ENCODE measurements at regions not wholly inside any gene's neighbourhood (a gene's known extent, or its start where the extent isn't known, plus 50 kb on each side); places are given as distances from the start of the nearest gene placed in this dataset.

GRCh38 chr3:118067439-118067838 lies 967.2 kb downstream of the IGSF11 start:
- no peaks in the 10 kb centered on the region for H3K4me1 ChIP-seq (ENCODE audit: control insufficient read depth in 5 of 5, insufficient read depth in 5 of 5, low read length in 5 of 5)
- H3K9ac ChIP-seq (ENCODE audit: insufficient read depth in 1 of 2, low read length in 2 of 2), result no peak overlapping the region
- no peak for TF ChIP-seq CTCF (IDR thresholded peaks at IDR 0.05; ENCODE audit: control extremely low read depth, extremely low read depth)
- WGBS, 2 donors, result 88 to 92% methylated on average over 4 of the region's 4 CpGs
- no peak for DNase-seq
- no peaks in the 10 kb centered on the region for H3K36me3 ChIP-seq (ENCODE audit: control insufficient read depth in 4 of 4, insufficient read depth in 4 of 4, low read length in 4 of 4)
- H3K27ac ChIP-seq (ENCODE audit: low read depth in 1 of 2, low read length in 1 of 2), result no peak overlapping the region
- no peak overlapping the region for H3K4me3 ChIP-seq
- ATAC-seq (ENCODE audit: insufficient read depth, low FRiP score), result no peak
- H3K27me3 ChIP-seq (ENCODE audit: control insufficient read depth in 3 of 3, insufficient read depth in 3 of 3, low read length in 2 of 3), result no peaks in the 10 kb centered on the region
- no peaks in the 10 kb centered on the region for H3K9me3 ChIP-seq (ENCODE audit: control insufficient read depth in 4 of 4, insufficient read depth in 3 of 4, low read length in 3 of 4)

DNA sequence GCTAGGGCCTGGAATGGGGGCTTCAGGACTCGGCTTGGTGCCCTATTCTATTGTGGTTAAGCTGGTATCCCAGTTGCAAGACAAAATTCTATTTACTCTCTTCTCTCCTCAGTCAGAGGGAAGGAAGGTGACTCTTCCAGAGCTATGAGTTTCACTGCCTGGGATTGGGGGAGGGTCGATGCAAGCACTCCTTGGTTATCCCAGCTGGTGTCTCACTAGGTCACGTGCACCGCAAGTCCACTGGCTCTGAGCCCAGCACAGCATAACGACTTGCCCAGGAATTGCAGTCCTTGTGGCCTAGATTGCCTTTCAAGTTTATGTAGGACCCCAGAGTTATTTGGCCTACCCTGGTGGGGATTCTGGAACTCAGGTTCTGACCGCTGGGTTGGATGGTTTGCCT lies 958.8 kb downstream of the IGSF11 start:
- no peak for TF ChIP-seq CTCF (IDR thresholded peaks at IDR 0.05; ENCODE audit: control extremely low read depth, extremely low read depth)
- no peak overlapping the region for H3K27ac ChIP-seq (ENCODE audit: low read depth in 1 of 2, low read length in 1 of 2)
- DNase-seq, result peak; percentile 15 to 46 (median 32)
- H3K9me3 ChIP-seq (ENCODE audit: control insufficient read depth in 4 of 4, insufficient read depth in 3 of 4, low read length in 3 of 4), result peaks cover 0 to 14% (median 8%) of the 10 kb centered on the region in 4 donors
- no peaks in the 10 kb centered on the region for H3K27me3 ChIP-seq (ENCODE audit: control insufficient read depth in 3 of 3, insufficient read depth in 3 of 3, low read length in 2 of 3)
- H3K9ac ChIP-seq (ENCODE audit: insufficient read depth in 1 of 2, low read length in 2 of 2), result no peak overlapping the region
- 68 to 75% methylated on average over 6 of the region's 6 CpGs for WGBS, 2 donors
- no peak for ATAC-seq (ENCODE audit: insufficient read depth, low FRiP score)
- no peaks in the 10 kb centered on the region for H3K4me1 ChIP-seq (ENCODE audit: control insufficient read depth in 5 of 5, insufficient read depth in 5 of 5, low read length in 5 of 5)
- no peaks in the 10 kb centered on the region for H3K36me3 ChIP-seq (ENCODE audit: control insufficient read depth in 4 of 4, insufficient read depth in 4 of 4, low read length in 4 of 4)
- no peak overlapping the region for H3K4me3 ChIP-seq

DNA sequence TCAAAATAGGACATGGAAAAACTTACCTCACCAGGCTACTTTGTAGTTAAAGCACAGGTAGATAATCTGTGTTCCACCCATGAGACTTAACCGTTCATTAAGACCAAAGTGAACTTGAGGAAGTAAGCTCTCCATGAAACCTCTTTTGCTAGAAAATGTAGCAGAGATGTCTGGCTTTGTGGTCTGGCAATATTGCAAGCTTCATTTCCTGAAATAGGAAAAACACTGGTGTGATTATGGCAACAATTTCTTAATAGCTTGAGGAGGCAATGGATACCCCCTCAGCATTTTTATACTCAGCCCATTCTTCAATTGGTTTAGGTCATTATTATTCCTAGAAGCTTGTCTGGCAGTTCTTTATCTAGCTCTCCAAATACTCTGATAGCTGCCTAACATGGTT lies 957.3 kb downstream of the IGSF11 start:
- H3K36me3 ChIP-seq (ENCODE audit: control insufficient read depth in 4 of 4, insufficient read depth in 4 of 4, low read length in 4 of 4), result no peaks in the 10 kb centered on the region
- peaks cover 0 to 14% (median 8%) of the 10 kb centered on the region in 4 donors for H3K9me3 ChIP-seq (ENCODE audit: control insufficient read depth in 4 of 4, insufficient read depth in 3 of 4, low read length in 3 of 4)
- WGBS, 2 donors, result 73 to 76% methylated on average over 1 of the region's 1 CpG
- no peaks in the 10 kb centered on the region for H3K27me3 ChIP-seq (ENCODE audit: control insufficient read depth in 3 of 3, insufficient read depth in 3 of 3, low read length in 2 of 3)
- TF ChIP-seq CTCF (IDR thresholded peaks at IDR 0.05; ENCODE audit: control extremely low read depth, extremely low read depth), result no peak
- DNase-seq (no peak), ATAC-seq (ENCODE audit: insufficient read depth, low FRiP score) (no peak)
- no peak overlapping the region for H3K4me3 ChIP-seq
- H3K9ac ChIP-seq (ENCODE audit: insufficient read depth in 1 of 2, low read length in 2 of 2), result no peak overlapping the region
- H3K27ac ChIP-seq (ENCODE audit: low read depth in 1 of 2, low read length in 1 of 2), result no peak overlapping the region
- no peaks in the 10 kb centered on the region for H3K4me1 ChIP-seq (ENCODE audit: control insufficient read depth in 5 of 5, insufficient read depth in 5 of 5, low read length in 5 of 5)

- Histone ChIP-seq H3K36me3 (ENCODE audit: control insufficient read depth in 4 of 4, insufficient read depth in 4 of 4, low read length in 4 of 4) (no peaks in the 10 kb centered on the region), H3K27ac (ENCODE audit: low read depth in 1 of 2, low read length in 1 of 2) (no peak overlapping the region), H3K9ac (ENCODE audit: insufficient read depth in 1 of 2, low read length in 2 of 2) (no peak overlapping the region), H3K4me3 (no peak overlapping the region), H3K9me3 (ENCODE audit: control insufficient read depth in 4 of 4, insufficient read depth in 3 of 4, low read length in 3 of 4) (peaks cover 0 to 4% (median 0%) of the 10 kb centered on the region in 4 donors), H3K27me3 (ENCODE audit: control insufficient read depth in 3 of 3, insufficient read depth in 3 of 3, low read length in 2 of 3) (no peaks in the 10 kb centered on the region), H3K4me1 (ENCODE audit: control insufficient read depth in 5 of 5, insufficient read depth in 5 of 5, low read length in 5 of 5) (no peaks in the 10 kb centered on the region)
- ATAC-seq (ENCODE audit: insufficient read depth, low FRiP score) (no peak), DNase-seq (peak in 2 of 3 donors; percentile 35 to 55)
- 58 to 66% methylated on average over 1 of the region's 1 CpG for WGBS, 2 donors
- no peak for TF ChIP-seq CTCF (IDR thresholded peaks at IDR 0.05; ENCODE audit: control extremely low read depth, extremely low read depth)
These were observed 953.8 kb downstream of the IGSF11 start for GRCh38 chr3:118080889-118081288.
